Fibroblast of pulmonary artery (primary cell): ENCODE measurements at regions not wholly inside any gene's neighbourhood (a gene's known extent, or its start where the extent isn't known, plus 50 kb on each side); places are given as distances from the start of the nearest gene placed in this dataset.
"Not testable (repeated sequence)": the region's sequence is repeated elsewhere in the genome, so short reads cannot be mapped to it uniquely, and the experiment has no call there.

Experiments used
- DNase-seq: peaks from one replicate; pipeline ENCODE4 v3.0.0-alpha.2; 2010; ENCODE audit warnings: low read depth
- H3K4me3 ChIP-seq: replicated peaks from 2 replicates; pipeline ENCODE4 v1.5.1; 2011; ENCODE audit warnings: low read depth, mild to moderate bottlenecking, control low read depth, low read length, moderate library complexity
- TF ChIP-seq, protein P1 (sequence below): IDR thresholded peaks from 2 replicates; pipeline ENCODE4 v1.5.1; 2011; ENCODE audit warnings: mild to moderate bottlenecking, control low read depth, low read length, inconsistent platforms; ENCODE audit errors: missing control alignments

DNA sequence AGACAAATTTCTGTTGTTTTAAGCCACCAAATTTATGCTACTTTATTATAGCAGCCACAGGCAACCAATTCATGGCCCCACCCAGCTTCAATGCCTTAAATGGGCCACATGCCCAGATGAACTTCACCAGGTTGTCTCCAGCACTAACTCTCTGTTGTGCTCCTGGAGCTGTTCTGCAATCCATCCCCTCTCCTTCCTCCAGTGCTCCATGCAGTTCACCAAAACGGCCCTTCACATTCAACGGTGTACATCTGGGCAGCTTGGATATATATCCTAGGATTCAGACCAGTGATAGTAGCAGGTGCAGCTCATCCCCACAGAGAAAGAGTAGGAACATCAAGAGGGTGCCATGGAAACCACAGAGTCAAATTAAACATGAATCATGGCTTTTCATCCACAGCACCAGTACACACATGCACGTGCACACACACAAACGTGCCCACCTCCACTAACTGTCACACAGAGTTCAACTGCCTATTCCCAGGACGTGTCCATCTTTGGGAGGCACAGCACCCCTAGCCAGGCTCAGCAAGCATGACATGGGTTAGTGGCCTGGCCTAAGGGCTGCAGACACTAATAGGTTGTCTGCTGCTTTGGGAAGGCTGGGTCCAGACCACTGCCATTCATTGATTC, 134.5 kb downstream of the MED10 start:
- DNase-seq = no peak
- TF ChIP-seq, protein P1, sequence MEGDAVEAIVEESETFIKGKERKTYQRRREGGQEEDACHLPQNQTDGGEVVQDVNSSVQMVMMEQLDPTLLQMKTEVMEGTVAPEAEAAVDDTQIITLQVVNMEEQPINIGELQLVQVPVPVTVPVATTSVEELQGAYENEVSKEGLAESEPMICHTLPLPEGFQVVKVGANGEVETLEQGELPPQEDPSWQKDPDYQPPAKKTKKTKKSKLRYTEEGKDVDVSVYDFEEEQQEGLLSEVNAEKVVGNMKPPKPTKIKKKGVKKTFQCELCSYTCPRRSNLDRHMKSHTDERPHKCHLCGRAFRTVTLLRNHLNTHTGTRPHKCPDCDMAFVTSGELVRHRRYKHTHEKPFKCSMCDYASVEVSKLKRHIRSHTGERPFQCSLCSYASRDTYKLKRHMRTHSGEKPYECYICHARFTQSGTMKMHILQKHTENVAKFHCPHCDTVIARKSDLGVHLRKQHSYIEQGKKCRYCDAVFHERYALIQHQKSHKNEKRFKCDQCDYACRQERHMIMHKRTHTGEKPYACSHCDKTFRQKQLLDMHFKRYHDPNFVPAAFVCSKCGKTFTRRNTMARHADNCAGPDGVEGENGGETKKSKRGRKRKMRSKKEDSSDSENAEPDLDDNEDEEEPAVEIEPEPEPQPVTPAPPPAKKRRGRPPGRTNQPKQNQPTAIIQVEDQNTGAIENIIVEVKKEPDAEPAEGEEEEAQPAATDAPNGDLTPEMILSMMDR = no peak
- no peak overlapping the region for H3K4me3 ChIP-seq

DNA sequence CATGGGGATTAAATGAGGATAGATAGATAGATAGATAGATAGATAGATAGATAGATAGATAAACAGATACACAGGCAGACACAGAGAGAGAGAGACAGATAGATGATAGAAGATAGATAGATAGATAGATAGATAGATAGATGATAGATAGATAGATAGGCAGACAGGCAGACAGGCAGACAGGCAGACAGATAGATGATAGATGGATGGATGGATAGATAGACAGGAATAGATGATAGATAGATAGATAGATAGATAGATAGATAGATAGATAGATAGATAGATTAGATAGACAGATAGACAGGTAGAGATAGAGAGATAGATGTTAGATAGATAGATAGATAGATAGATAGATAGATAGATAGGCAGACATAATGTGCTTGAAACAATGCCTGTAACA, 137.3 kb downstream of the MED10 start:
- H3K4me3 ChIP-seq, DNase-seq: not testable (repeated sequence)

DNA sequence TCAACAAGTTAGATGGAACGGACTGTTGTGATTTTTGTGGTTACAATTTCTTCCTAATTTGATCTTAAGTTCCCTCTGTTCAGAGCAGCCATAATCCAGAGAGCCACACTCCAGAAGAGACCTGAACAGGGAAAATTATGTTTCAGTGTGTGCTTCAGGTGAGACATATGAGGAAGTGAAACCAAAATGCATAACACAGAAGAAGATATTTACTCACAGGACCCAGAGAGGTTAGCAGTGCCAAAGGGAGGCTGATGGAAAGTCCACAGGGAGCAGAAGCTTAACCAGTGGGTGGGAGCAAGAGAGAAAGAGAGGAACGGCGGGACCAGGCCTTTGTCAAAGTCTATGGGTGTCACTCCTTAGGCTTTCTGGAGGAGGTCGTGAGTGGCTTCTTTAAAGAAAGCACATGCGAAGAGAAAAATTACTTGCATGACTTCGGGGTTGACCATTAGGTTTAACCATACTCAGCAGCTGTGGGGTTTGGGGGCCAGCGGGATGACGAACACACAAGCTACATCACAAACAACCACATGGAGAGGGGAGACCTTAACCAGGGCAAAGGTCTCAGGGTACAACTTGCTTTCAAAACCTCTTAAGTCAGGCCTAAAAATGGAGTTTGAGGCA, 141.4 kb downstream of the MED10 start:
- DNase-seq = no peak
- H3K4me3 ChIP-seq = no peak overlapping the region
- TF ChIP-seq, protein P1 = no peak

DNA sequence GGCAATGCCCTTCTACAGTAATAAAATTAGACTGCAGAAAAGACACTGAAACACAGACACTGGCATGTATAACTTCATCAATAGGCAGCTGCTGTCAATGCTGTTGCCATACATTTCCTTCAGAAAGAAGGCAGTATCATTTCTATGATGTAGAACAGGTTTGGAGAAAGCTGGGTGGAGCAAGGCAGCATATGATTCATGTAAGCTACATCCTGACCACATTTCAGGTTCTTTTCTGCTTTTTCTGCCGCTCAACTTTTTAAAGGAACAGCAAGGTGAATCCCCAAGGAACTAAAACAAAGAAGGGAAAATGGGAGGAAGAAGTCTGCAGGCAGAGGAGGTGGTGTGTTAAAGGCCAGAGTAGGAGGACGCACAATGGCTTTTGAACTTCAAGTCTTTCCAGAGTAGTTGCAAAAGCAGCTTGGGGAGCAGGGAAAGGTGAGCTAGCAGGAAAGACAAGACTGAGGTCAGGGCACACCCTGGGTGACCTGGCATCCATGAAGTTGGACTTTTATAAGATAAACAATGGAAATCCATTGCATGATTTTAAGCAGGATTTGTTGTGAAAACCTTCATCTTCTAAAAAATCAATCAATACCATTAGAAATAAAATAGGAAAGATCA, 142.1 kb downstream of the MED10 start:
- TF ChIP-seq, protein P1 = no peak
- H3K4me3 ChIP-seq = no peak overlapping the region
- no peak for DNase-seq

DNA sequence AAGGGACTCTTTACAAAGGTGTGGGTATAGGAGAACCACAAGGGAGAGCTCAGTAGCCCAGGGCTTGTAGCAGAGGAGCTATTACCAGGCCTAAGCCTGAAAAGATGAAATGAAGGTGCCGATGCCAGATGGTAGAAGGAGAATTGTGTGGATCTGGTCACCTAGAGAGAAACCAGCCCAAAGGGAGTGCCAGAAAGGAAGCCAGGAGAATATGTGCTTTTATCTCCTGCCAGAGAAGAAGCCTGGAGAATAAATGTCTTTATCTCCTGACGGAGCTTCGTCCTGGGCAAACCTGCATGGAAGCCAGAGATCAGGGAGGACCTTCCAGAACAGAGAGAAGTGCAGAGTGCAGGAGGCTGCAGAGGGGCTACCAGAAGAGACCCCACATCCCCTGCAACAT, 142.6 kb downstream of the MED10 start:
- DNase-seq = no peak
- no peak overlapping the region for H3K4me3 ChIP-seq
- TF ChIP-seq, protein P1 = no peak

DNA sequence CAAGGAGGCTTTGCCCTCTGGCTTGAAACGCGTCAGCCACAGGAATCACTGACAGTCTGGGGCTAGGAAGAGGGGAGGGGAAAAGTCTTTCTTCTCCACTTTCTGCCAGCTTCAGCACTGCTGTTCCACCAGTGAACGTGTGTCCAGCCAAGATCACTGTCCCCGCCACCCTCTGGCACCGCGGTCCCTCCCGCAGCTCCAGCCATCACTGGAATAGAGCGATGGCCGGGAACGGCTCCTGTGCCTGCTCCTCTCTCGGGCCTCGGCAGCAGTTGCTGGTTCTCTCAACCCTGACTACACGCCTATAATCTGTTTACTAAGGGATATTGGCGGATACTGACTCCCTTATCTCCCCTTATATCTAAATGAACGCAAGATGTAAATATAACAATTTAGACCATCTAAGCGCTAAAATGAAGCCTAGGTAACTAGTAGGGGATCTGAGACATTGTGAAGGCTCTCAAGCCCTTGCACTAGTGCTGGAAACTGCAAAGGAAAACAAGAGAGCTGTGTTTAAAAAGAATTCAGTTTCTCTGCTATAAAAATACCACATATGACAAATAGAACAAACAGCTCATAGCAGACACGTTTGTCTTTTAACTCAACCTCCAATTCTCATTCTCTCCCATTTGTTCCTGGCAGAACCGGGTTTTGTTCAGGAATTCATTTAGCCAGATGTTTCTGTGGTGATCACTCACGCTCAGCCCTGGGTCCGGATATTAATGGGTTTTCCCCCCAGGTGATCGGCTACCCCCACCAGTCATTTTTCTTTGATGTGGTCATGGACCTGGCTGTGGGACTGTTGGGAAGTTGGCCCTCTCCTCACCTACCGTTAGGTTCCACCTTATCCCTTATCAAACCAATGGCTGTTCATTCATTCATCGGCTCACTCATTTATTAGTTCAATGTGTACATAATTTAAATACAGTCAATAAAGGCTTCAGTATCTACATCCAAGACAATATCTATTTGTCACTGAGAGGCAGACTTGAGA, 149.8 kb downstream of the MED10 start:
- TF ChIP-seq, protein P1 = no peak
- no peak for DNase-seq
- no peak overlapping the region for H3K4me3 ChIP-seq

DNA sequence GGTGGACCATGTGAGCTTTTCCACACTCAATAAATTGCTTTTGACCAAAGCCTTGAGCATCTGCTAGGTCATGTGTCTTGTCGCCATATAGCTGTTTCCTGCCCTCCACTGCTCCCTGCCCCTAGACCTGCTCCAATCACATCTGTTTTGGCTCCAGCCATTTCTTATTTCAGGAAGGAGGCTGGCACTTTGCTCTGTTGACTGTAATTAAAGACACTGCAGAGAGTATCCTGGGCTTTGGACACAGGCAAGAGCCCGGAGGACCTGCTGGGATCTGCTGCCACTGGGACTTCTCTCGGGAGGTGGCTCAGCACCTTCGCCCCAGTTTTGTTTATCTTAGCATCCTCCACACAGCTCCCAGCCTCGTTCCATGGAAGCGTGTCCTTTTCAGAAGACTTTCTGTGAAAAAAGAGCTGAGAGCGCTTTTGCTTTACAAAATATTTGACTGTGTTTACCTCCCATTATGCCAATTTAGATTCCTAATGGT, 153.2 kb downstream of the MED10 start:
- no peak for DNase-seq
- TF ChIP-seq, protein P1 = no peak

More for the DNA sequence above, 153.2 kb downstream of the MED10 start:
- no peak overlapping the region for H3K4me3 ChIP-seq
